HG03097 (cell line): ENCODE measurements at regions not wholly inside any gene's neighbourhood (a gene's known extent, or its start where the extent isn't known, plus 50 kb on each side); places are given as distances from the start of the nearest gene placed in this dataset.

ENCODE experiments used
- ATAC-seq: cut with Tn5 transposase; IDR thresholded peaks from one replicate; pipeline ENCODE4 v1.9.1; 2021; ENCODE audit not compliant: unreplicated experiment, low FRiP score

DNA sequence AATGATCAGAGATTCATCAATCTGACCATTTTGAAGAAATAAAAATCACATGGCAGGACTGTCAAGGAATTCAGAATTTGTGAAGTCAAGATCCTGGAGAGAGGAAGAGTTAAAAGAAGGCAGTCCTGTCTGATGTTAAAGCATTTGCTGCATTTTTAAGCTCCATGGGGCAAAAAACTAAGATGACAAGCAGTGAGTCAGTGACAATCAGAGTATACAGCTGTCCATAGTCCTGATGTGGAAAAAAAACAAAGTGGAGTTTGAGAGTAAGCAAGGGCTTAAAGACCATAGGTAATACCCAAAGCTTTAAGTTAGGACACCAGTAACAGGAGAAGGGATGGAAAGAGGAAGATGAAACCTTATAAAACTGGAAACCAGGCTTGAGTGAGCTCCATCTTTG, 412.7 kb upstream of the ANKRD30A start:
- no peak for ATAC-seq

DNA sequence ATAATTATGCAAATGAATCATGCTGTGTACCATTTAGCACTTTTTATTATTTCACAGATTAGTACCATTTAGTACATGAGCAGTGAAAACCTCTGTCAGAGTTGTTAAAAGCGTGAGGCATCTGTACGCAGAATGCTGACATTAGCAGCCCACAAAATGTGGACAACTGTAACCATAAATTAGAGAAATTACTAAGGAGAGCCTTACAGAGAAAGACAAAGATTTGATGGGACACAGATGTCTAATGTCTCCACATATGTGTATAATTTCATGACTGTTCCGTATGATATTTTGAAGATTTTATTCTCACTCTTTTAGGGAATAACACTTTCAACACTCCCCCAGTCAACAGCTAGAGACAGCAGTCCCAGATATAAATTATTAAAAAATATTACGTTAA, 414.0 kb upstream of the ANKRD30A start:
- no peak for ATAC-seq

DNA sequence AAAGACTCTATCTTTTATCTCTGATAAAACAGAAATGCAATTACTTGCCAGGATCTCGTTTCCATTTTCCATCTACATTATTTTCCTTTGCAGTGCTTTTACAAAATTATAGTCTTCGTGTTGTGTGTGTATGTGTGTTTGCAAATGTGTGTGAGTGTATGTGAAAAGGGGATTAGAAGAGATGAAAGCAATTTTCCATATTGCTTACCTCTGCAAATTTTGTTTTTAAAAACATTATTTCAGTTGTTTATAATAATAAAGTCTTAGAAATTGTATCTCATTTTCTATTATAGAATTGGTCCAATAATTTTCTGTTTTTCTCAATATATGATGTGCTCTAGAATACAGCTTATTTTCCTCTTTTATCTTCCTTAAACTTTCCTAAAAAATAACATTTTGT, 421.3 kb upstream of the ANKRD30A start:
- no peak for ATAC-seq

DNA sequence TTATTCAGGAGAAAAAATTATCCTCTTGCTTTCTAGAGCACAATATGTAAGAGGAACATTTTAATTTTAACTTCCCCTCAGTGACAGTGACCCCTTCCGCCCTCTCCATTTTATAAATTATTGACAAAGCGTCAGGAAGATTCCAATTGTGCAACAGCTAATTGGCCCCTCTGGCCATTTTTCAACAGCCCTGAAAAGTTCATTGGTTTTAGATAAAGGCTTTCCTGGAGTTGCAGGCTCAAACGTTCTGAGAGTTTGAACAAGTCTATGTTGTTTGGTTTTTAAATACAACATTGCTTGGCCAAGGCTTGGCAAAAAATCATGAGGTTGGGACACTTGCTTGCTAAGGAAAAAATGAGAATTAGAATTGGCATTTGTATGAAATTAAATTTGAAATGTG, 422.2 kb upstream of the ANKRD30A start:
- no peak for ATAC-seq

DNA sequence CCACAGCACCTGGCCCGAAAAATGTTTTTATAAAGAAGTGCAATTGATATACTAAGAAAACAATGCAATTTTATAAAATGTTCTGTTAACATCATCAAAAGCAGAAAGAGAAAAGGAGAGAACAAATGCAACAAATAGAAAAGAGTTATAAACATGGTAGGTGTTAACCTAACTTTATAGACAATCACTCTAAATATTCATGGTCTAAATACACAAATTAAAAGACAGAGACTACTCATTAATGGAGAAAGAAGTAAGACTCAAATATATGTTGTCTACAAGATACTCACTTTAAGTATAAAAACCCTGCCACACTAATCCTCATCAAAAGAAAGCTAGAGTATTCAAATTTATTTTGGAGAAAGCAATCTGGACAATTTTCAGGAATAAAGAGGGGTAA, 425.3 kb upstream of the ANKRD30A start:
- ATAC-seq = no peak

GRCh38 chr10:36692759-36693158, 432.6 kb upstream of the ANKRD30A start:
- ATAC-seq = no peak

DNA sequence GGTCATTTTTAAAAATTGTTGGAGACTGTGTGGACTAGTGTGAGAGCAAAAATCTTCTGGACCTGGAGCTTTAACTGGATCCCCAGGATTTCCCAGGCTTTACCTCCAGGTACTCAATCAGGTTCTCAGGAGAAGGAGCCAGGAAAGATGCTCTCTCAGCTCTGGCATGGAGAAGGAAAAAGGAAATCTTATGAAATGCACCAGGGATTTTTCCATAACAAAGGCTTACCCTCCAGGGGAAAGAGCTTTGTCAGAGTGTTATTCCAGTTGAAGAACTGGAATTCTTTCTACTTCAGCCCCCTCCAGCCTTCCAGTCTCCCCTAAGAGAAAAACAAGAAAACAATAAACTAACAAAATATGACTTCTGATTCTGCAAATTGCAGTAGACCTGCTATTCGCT, 436.7 kb upstream of the ANKRD30A start:
- no peak for ATAC-seq

GRCh38 chr10:36683421-36683820, 442.0 kb upstream of the ANKRD30A start:
- ATAC-seq = no peak

GRCh38 chr10:36681751-36682632, 443.4 kb upstream of the ANKRD30A start:
- no peak for ATAC-seq

- ATAC-seq = no peak
Measured at GRCh38 chr10:36679554-36679953, 445.8 kb upstream of the ANKRD30A start.

GRCh38 chr10:36677431-36677768, 448.0 kb upstream of the ANKRD30A start:
- ATAC-seq = no peak

DNA sequence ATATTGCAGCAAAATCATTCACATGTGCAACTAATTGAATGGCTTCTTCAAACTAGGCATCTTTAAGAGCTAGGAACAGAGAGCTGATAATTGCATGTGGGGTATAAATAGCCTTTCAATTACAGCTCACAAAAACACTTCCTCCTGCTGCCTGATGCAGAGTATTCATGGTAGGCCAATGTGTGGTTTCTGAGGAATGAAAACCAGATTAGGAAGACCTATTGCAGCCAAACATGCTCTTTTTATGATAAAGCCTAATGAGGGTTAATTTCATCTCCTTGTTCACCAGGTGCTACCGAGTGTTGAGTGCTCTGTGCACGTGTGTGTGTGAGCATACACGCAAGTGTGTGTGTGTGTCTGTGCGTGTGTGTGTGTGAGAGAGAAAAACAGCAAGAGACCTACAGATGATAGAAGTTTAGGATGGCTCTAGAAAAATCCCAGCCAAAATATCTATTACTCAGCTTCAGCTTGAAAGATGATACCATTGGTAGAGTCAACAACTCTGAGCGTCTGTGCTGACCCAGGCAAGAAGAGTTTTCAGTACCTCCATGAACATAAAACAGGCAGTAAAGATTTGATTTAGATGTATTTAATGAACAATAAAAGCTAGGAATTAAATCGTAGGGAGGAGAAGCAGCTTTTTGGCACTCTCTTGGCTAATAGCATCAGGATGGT, 448.5 kb upstream of the ANKRD30A start:
- no peak for ATAC-seq

- no peak for ATAC-seq
Measured at GRCh38 chr10:36676321-36676720, 449.1 kb upstream of the ANKRD30A start.

DNA sequence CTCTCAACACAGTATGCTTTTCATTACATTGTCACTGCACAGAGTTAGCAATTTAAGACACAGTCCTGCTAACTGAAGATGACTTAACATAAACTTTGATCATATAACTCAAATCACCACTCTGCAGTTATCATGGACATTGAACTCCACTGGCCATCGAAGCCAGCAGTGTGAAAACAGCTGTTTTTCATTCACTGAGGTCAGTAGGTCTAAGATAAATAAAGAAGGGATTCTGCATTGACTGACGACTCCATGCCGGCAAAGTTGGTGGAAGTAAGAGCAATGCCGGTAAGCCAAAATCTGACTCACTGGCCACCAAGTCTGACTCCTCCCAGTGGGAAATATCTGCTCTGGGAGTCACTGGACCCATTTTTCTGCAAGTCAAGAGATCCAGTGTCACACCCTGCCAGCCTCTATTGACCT, 449.9 kb upstream of the ANKRD30A start:
- no peak for ATAC-seq

- ATAC-seq = no peak
Measured at GRCh38 chr10:36671607-36672006, 453.8 kb upstream of the ANKRD30A start.

- no peak for ATAC-seq
Measured at GRCh38 chr10:36670621-36671402, 454.6 kb upstream of the ANKRD30A start.

DNA sequence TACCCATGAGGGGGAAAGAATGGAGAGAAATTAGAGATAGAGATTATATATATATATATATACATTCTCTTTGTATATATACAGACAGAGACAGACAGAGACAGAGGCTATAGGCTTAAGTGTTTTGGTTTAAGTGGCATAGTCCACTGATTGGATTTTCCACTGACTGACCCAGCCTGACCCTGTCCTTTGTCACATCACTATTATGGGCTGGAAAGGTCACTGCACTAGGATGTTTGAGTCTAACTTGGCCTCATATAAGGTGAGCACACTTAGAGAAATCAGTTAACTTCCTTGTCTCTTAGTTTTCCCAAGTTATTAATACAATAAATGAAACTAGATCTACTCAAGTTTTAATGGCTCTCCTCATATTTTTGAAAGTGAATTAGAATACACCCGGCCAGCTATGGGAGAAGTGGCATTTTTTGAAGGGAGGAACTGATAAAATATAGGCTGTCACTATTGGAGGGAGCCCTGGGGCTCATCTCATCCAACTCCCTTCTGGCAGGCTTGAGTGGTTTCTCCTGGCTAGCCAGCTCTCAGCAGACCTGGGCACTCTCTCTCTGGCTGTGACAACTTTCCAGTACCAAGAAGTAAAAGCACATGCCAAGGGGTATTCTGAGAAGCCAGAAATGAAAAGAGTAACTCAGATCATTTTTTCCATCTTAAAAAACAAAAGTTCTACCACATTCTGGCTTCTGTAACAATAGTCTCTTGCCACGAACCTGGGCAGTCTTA, 455.6 kb upstream of the ANKRD30A start:
- ATAC-seq = no peak

- ATAC-seq = no peak
Measured at GRCh38 chr10:36666451-36666850, 458.9 kb upstream of the ANKRD30A start.

DNA sequence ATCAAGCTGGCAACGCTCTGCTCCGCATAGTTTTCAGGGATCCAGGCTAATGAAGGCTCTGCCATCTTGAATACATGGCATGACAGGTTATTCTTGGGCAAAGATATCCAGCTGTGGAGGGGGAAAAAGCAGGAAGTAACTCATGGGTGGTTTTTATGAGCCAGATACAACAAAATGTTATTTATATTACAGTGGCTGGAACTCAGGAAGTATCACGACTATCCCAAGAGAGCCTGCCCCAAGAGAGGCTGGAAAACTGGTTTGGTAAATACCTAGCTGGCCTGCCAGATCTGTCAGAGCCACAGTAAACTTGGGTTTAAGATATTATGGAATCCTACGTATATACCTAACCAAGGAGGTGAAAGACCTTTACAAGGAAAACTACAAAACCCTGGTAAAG, 462.8 kb upstream of the ANKRD30A start:
- ATAC-seq = no peak

DNA sequence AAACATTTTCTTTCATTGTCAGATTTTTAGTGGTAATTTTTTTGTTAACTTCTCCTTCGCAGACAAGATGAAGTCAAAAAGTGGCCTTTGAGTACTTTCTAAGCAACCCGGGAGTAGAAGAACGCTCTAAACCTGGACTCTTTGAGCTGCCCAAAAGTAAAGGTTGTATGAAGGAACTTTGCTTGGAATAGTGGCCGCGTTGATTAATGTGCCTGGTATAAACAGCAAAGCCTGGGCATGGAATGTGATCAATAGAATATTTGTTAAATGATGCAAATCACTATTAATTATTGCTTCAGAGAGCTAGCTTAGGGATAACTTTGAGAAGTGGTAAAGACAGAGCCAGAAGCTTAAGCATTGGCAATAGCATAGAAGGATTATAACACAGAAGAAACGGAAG, 475.1 kb upstream of the ANKRD30A start:
- ATAC-seq = no peak

DNA sequence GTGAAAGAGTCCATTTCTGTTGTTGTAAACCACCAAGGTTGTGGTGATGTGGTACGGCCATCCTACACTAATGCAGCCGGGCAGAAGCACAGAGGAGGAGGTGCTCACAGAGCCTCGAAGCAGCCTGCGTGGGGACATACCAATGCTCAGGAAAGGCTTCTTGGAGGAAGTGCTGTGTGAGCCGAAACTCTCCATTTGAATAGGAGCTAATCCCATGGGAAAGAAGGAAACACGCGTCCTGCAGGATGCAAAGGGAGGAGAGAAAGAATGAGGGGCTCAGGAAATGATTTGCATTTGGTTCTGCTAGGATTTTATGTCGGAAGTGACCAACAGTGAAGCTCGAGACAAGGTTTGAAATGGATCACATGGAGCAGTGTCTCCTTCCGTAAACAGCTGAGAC, 477.9 kb upstream of the ANKRD30A start:
- no peak for ATAC-seq
